Loucy (cell line): ENCODE measurements at regions not wholly inside any gene's neighbourhood (a gene's known extent, or its start where the extent isn't known, plus 50 kb on each side); places are given as distances from the start of the nearest gene placed in this dataset.

Experiments used
- H2AFZ ChIP-seq: fragments of 200-600 bp; sonication (generic); 2 replicates; pipeline ENCODE4 v1.6.0; 2016; ENCODE audit warnings: antibody characterized with exemption, mild to moderate bottlenecking, low read length, moderate library complexity
- H3F3A ChIP-seq: fragments of 200-600 bp; 2 replicates; pipeline ENCODE4 v1.6.0; 2016; ENCODE audit warnings: antibody characterized with exemption, low read depth, mild to moderate bottlenecking
- H3K27me3 ChIP-seq: fragments of 200-600 bp; sonication (generic); 2 replicates; pipeline ENCODE4 v1.6.1; 2014; ENCODE audit warnings: low read length, mild to moderate bottlenecking; ENCODE audit not compliant: insufficient read depth, poor library complexity, severe bottlenecking
- H3K36me3 ChIP-seq: fragments of 200-600 bp; sonication (generic); 2 replicates; pipeline ENCODE4 v1.6.1; 2016; ENCODE audit warnings: low read length; ENCODE audit not compliant: insufficient read depth
- H3K4me1 ChIP-seq: fragments of 200-600 bp; sonication (generic); 2 replicates; pipeline ENCODE4 v1.5.1; 2014; ENCODE audit warnings: low read length, mild to moderate bottlenecking; ENCODE audit not compliant: insufficient read depth, poor library complexity, severe bottlenecking
- H3K4me2 ChIP-seq: fragments of 200-600 bp; sonication (generic); 2 replicates; pipeline ENCODE4 v1.6.0; 2014; ENCODE audit warnings: antibody characterized with exemption, low read length, low read depth, mild to moderate bottlenecking; ENCODE audit not compliant: poor library complexity, severe bottlenecking
- H3K4me3 ChIP-seq: fragments of 200-600 bp; sonication (generic); 2 replicates; pipeline ENCODE4 v1.5.1; 2014; ENCODE audit warnings: low read length, mild to moderate bottlenecking, mixed read lengths; ENCODE audit not compliant: poor library complexity, severe bottlenecking
- H3K79me2 ChIP-seq: fragments of 200-600 bp; sonication (generic); 2 replicates; pipeline ENCODE4 v1.6.1; 2014; ENCODE audit warnings: low read length; ENCODE audit not compliant: insufficient read depth
- H3K9ac ChIP-seq: fragments of 200-600 bp; sonication (generic); 2 replicates; pipeline ENCODE4 v1.6.0; 2014; ENCODE audit warnings: mild to moderate bottlenecking, low read depth, low read length, moderate library complexity; ENCODE audit not compliant: poor library complexity, severe bottlenecking
- H3K9me2 ChIP-seq: fragments of 200-600 bp; sonication (generic); replicated peaks from 2 replicates; pipeline ENCODE4 v1.6.1; 2016; ENCODE audit warnings: low read depth, low read length, mixed read lengths
- H3K9me3 ChIP-seq: fragments of 200-600 bp; sonication (generic); 2 replicates; pipeline ENCODE4 v1.6.1; 2014; ENCODE audit warnings: mild to moderate bottlenecking, antibody characterized with exemption, low read length, low read depth; ENCODE audit not compliant: insufficient read depth
- H4K20me1 ChIP-seq: fragments of 200-600 bp; sonication (generic); 2 replicates; pipeline ENCODE4 v1.6.0; 2014; ENCODE audit warnings: antibody characterized with exemption, low read length, mild to moderate bottlenecking; ENCODE audit not compliant: insufficient read depth, poor library complexity, severe bottlenecking
- CTCF ChIP-seq: fragments of 200-600 bp; sonication (generic); conservative IDR thresholded peaks from 2 replicates; pipeline ENCODE4 v1.5.1; 2014; ENCODE audit warnings: mild to moderate bottlenecking, antibody characterized with exemption, low read length
- EZH2phosphoT487 ChIP-seq: fragments of 200-600 bp; IDR thresholded peaks from 2 replicates; pipeline ENCODE4 v1.6.1; 2018; ENCODE audit warnings: antibody characterized with exemption, mild to moderate bottlenecking, moderate library complexity, borderline replicate concordance

GRCh38 chr10:3982746-3983442 is 197.9 kb upstream of the KLF6 start:
- H3K4me2 ChIP-seq, result no peak overlapping the region
- H3F3A ChIP-seq, result no peaks in the 10 kb centered on the region
- H3K4me1 ChIP-seq, result no peaks in the 10 kb centered on the region
- H3K27me3 ChIP-seq, result no peaks in the 10 kb centered on the region
- H3K36me3 ChIP-seq, result no peaks in the 10 kb centered on the region
- no peaks in the 10 kb centered on the region for H4K20me1 ChIP-seq
- H3K79me2 ChIP-seq, result no peaks in the 10 kb centered on the region
- TF ChIP-seq EZH2phosphoT487, result no peak
- no peak for TF ChIP-seq CTCF
- no peaks in the 10 kb centered on the region for H3K9me2 ChIP-seq
- H2AFZ ChIP-seq, result no peak overlapping the region
- no peaks in the 10 kb centered on the region for H3K9me3 ChIP-seq
- no peak overlapping the region for H3K9ac ChIP-seq
- no peak overlapping the region for H3K4me3 ChIP-seq

GRCh38 chr10:3981300-3981699 is 196.3 kb upstream of the KLF6 start:
- Histone ChIP-seq H3K9me3 (no peaks in the 10 kb centered on the region), H3K4me1 (no peaks in the 10 kb centered on the region), H3K4me2 (no peak overlapping the region), H3F3A (no peaks in the 10 kb centered on the region), H3K9ac (no peak overlapping the region), H2AFZ (no peak overlapping the region), H3K36me3 (no peaks in the 10 kb centered on the region), H4K20me1 (no peaks in the 10 kb centered on the region), H3K4me3 (no peak overlapping the region), H3K27me3 (no peaks in the 10 kb centered on the region), H3K79me2 (no peaks in the 10 kb centered on the region), H3K9me2 (no peaks in the 10 kb centered on the region)
- TF ChIP-seq EZH2phosphoT487, result no peak
- no peak for TF ChIP-seq CTCF

GRCh38 chr10:3980660-3981059 is 195.7 kb upstream of the KLF6 start:
- Histone ChIP-seq H3K4me3 (no peak overlapping the region), H3K4me2 (no peak overlapping the region), H3K4me1 (no peaks in the 10 kb centered on the region), H3K9ac (no peak overlapping the region), H2AFZ (no peak overlapping the region), H4K20me1 (no peaks in the 10 kb centered on the region), H3K9me2 (no peaks in the 10 kb centered on the region), H3K36me3 (no peaks in the 10 kb centered on the region), H3K9me3 (no peaks in the 10 kb centered on the region), H3K79me2 (no peaks in the 10 kb centered on the region), H3F3A (no peaks in the 10 kb centered on the region), H3K27me3 (no peaks in the 10 kb centered on the region)
- TF ChIP-seq CTCF (no peak), EZH2phosphoT487 (no peak)
